AG10803 (cell line): ENCODE measurements at regions not wholly inside any gene's neighbourhood (a gene's known extent, or its start where the extent isn't known, plus 50 kb on each side); places are given as distances from the start of the nearest gene placed in this dataset.

ENCODE experiments used
- DNase-seq: peaks from one replicate; pipeline ENCODE4 v3.0.0; 2010; ENCODE audit warnings: low read depth
- H3K4me3 ChIP-seq: 2 replicates; pipeline ENCODE4 v1.5.1; 2011; ENCODE audit warnings: mild to moderate bottlenecking, low read length, control low read depth
- TF ChIP-seq, protein P1 (sequence below): conservative IDR thresholded peaks from 2 replicates; pipeline ENCODE4 v1.5.1; 2011; ENCODE audit warnings: mild to moderate bottlenecking, low read length, control low read depth, inconsistent platforms

DNA sequence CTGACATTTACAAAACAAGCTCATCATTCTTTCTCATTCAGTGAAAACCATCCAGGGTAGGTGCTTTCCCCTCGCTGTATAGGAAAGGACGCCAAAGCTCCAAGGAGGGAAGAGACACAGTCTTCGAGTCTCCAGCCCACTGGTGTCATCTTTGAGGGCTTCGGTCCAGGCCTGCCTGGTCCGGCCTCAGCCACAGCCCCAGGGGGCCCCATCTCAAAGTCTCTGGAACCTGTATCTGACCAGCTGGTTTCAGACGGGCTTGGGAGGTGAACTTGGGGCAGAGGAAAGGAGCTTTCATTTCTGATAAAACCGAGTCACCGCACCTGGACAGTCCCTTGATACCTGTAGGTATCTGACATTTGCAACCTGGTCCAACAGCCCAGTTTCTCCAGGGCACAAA, 229.5 kb upstream of the RTL1 start:
- no peak overlapping the region for H3K4me3 ChIP-seq
- TF ChIP-seq, protein P1, sequence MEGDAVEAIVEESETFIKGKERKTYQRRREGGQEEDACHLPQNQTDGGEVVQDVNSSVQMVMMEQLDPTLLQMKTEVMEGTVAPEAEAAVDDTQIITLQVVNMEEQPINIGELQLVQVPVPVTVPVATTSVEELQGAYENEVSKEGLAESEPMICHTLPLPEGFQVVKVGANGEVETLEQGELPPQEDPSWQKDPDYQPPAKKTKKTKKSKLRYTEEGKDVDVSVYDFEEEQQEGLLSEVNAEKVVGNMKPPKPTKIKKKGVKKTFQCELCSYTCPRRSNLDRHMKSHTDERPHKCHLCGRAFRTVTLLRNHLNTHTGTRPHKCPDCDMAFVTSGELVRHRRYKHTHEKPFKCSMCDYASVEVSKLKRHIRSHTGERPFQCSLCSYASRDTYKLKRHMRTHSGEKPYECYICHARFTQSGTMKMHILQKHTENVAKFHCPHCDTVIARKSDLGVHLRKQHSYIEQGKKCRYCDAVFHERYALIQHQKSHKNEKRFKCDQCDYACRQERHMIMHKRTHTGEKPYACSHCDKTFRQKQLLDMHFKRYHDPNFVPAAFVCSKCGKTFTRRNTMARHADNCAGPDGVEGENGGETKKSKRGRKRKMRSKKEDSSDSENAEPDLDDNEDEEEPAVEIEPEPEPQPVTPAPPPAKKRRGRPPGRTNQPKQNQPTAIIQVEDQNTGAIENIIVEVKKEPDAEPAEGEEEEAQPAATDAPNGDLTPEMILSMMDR = no peak
- DNase-seq = no peak

DNA sequence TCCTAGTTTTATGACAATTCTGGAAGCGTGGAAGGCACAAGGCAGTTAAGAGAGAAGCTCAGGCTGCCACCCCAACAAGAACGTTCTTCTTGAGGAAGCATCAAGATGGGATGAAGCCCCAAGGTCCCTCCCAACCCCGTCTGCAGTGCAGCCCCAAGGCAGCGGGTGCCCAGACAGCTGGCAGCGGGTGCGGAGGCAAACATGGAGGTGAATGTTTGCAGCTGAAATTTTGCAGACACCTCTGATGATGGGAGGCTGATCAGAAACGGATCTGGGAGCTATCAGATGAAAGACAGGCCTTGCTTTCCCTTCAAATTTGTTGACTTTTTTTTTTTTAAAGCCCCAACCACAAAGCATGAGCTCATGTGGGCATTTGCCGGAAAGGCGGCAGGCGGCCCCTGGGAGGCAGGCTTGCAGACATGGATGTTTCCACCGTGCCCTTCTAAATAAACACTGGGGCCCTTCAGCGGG, 230.7 kb upstream of the RTL1 start:
- DNase-seq = no peak
- TF ChIP-seq, protein P1 = no peak
- no peak overlapping the region for H3K4me3 ChIP-seq

DNA sequence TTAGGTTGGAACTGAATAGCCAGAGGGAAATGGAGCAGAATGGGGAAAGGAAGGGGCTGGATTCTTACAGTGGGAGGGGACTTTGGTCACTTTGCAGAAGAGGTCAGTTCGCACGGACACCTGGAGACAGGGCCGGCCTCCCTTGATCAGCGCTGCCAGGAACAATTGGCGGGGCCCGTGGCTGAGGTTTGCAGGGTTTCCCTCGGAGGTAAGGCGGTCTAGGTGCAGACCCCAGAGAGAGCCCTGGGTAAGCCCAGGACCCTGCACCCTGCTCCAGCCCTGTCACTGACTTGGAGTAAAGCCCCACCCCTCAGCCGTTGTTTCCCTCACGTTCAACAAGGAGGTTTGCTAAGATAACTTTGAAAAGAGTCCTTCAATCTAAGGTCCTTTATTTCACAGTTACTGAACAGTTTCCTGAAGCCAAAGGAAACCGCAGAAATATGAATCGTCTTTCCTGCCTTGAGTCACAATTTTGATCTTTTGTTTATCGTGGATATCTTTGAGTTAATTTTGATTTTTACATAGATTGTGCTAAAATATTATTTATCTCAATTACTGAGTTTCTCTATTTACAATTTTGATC, 231.4 kb upstream of the RTL1 start:
- H3K4me3 ChIP-seq = no peak overlapping the region
- DNase-seq = no peak

DNA sequence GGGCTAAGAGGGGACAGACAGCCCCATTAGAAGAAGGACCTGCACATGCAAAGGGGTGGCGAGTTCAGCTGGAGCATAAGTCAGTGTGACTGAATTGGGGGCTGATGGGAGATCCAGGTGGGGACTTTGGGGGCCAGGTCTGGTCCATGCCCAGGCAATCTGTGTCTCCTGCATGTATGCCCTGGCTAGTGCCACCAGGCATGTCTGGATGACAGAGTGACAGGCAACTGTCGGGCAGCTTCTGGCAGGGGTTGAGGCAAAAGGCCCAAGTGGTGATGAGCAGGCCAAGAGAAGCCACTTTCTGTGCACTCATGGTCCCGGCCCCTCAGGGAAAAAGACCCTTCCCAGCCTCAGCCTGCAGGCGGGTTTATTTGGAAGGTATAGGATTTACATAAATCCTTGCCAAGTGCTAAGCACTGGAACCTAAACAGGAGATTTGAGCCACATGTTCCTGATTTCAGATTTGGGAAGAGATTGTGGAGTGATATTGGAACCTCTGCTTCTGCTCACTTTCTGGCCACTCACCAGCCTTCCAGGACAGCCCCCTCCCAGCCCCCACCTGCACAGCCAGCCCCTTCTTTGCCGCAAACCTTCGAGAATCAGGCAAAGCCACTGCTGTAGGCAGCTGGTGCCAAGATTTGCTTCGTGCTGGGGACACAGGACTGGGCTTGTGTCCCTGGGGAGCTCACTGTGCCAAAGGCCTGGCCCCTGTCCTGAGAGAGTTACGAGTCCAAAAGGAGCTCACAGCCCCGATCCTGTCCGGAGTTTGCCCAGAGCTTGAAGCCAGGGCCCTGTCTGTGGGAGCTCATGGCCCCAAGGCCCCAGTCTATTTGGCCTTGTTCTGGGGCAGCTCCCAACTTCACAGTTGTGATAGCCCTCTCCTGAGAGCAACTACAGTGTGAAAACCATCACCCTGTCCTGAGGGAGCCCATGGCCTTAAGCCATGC, 232.5 kb upstream of the RTL1 start:
- H3K4me3 ChIP-seq = no peak overlapping the region
- no peak for DNase-seq
- TF ChIP-seq, protein P1 = no peak

More for the DNA sequence above, 231.4 kb upstream of the RTL1 start:
- TF ChIP-seq, protein P1 = no peak

DNA sequence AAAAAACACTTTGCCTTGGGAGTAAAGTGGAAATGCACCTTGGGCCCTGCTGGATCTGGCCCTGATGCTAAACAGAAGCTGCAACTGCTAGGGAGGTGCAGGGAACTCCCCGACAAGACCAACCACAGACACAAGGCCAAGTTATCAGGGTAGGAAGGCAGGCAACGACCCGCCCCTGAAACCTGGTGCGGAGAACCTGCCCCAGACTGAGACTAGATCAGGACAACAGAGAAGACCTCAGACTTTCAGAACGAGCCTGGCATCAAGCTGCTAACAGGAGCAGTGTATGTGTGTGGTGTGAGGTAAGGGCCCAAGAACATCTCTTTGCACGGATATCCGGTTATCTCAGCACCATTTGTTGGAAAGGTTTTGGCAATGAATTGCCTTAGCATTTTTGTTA, 233.7 kb upstream of the RTL1 start:
- H3K4me3 ChIP-seq = no peak overlapping the region
- TF ChIP-seq, protein P1 = no peak
- DNase-seq = no peak

DNA sequence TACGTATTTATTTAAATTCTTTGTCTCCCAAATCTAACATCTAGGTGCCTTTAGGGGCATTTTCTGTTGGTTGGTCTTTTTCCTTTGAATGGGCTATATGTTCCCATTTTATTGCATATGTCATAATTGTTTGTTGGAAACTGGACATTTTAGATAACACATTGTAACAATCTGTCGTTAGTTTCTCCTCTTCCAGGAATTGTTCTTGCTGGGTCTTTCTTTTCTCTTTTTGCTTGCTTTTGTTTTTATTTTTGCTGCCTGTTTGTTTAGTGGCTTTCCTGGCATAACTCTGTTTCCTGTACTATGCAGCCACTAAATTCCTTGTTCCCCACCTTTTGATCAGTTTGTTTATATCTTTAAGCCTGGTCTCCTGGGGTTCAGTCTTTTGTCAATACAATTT, 244.3 kb upstream of the RTL1 start:
- DNase-seq = no peak
- no peak overlapping the region for H3K4me3 ChIP-seq
- TF ChIP-seq, protein P1 = no peak
